HG03103 (cell line): ENCODE measurements at regions not wholly inside any gene's neighbourhood (a gene's known extent, or its start where the extent isn't known, plus 50 kb on each side); places are given as distances from the start of the nearest gene placed in this dataset.
A peak's percentile ranks its signal among the peaks of the same experiment; 100 is the strongest.

Experiments
- ATAC-seq: cut with Tn5 transposase; IDR thresholded peaks from one replicate; pipeline ENCODE4 v1.9.1; 2021; ENCODE audit warnings: low read depth; ENCODE audit not compliant: unreplicated experiment

GRCh38 chr9:31783491-31783890 is 601.0 kb upstream of the ACO1 start:
- no peak for ATAC-seq

- no peak for ATAC-seq
Measured at GRCh38 chr9:31790720-31791119, 593.7 kb upstream of the ACO1 start.

- no peak for ATAC-seq
Measured at GRCh38 chr9:31799953-31800609, 584.4 kb upstream of the ACO1 start.

- no peak for ATAC-seq
Measured at GRCh38 chr9:31807574-31808256, 576.7 kb upstream of the ACO1 start.

- no peak for ATAC-seq
Measured at GRCh38 chr9:31808766-31809165, 575.7 kb upstream of the ACO1 start.

GRCh38 chr9:31820426-31820825 is 564.0 kb upstream of the ACO1 start:
- no peak for ATAC-seq

GRCh38 chr9:31821583-31821982 is 562.9 kb upstream of the ACO1 start:
- no peak for ATAC-seq

GRCh38 chr9:31823365-31823764 is 561.1 kb upstream of the ACO1 start:
- ATAC-seq, result no peak

- no peak for ATAC-seq
Measured at GRCh38 chr9:31824860-31825259, 559.6 kb upstream of the ACO1 start.

- no peak for ATAC-seq
Measured at GRCh38 chr9:31837211-31837610, 547.2 kb upstream of the ACO1 start.

GRCh38 chr9:31839273-31839672 is 545.2 kb upstream of the ACO1 start:
- no peak for ATAC-seq

GRCh38 chr9:31840702-31841101 is 543.7 kb upstream of the ACO1 start:
- no peak for ATAC-seq

- no peak for ATAC-seq
Measured at GRCh38 chr9:31847963-31848362, 536.5 kb upstream of the ACO1 start.

- no peak for ATAC-seq
Measured at GRCh38 chr9:31848505-31849285, 535.7 kb upstream of the ACO1 start.

- ATAC-seq, result no peak
Measured at GRCh38 chr9:31854187-31854586, 530.3 kb upstream of the ACO1 start.

- ATAC-seq, result no peak
Measured at GRCh38 chr9:31868830-31869229, 515.6 kb upstream of the ACO1 start.

GRCh38 chr9:31870276-31870675 is 514.2 kb upstream of the ACO1 start:
- ATAC-seq, result no peak

GRCh38 chr9:31873722-31874121 is 510.7 kb upstream of the ACO1 start:
- no peak for ATAC-seq

GRCh38 chr9:31894008-31894407 is 490.4 kb upstream of the ACO1 start:
- ATAC-seq, result no peak

GRCh38 chr9:31908158-31908890 is 476.1 kb upstream of the ACO1 start:
- peak; percentile 84 for ATAC-seq

GRCh38 chr9:31908891-31909480 is 475.5 kb upstream of the ACO1 start:
- peak; percentile 39 for ATAC-seq
